Thoracic aorta (tissue), 2 donors: ENCODE measurements at regions not wholly inside any gene's neighbourhood (a gene's known extent, or its start where the extent isn't known, plus 50 kb on each side); places are given as distances from the start of the nearest gene placed in this dataset.

Experiments used
- ATAC-seq: fragments of 150-250 bp; one replicate; pipeline ENCODE4 v1.8.0; 2017; ENCODE audit warnings: low read depth; ENCODE audit not compliant: insufficient number of reproducible peaks, low FRiP score
- DNase-seq: peaks from one replicate; pipeline ENCODE4 v3.0.0-alpha.2; 2020; ENCODE audit warnings: low spot score
- H3K27ac ChIP-seq, 2 donors: fragments of 200-600 bp; sonication (generic); 1 replicate in 1 of 2; 2 replicates in 1 of 2; pipeline ENCODE4 v1.5.1; 2016; ENCODE audit warnings: mild to moderate bottlenecking in 2 of 2, moderate library complexity in 2 of 2
- H3K27me3 ChIP-seq: fragments of 200-600 bp; sonication (generic); replicated peaks from 2 replicates; pipeline ENCODE4 v1.6.0; 2016; ENCODE audit warnings: mild to moderate bottlenecking; ENCODE audit not compliant: insufficient read depth
- H3K36me3 ChIP-seq: fragments of 200-600 bp; sonication (generic); one replicate; pipeline ENCODE4 v1.5.1; 2016
- H3K4me1 ChIP-seq, 2 donors: fragments of 200-600 bp; sonication (generic); 1 replicate in 1 of 2; 2 replicates in 1 of 2; pipeline versions ENCODE4 v1.5.1 to v1.6.0; 2016; ENCODE audit warnings: low read depth in 2 of 2, mild to moderate bottlenecking in 1 of 2; ENCODE audit not compliant: control insufficient read depth in 1 of 2
- H3K4me3 ChIP-seq: fragments of 200-600 bp; sonication (generic); 2 replicates; pipeline ENCODE4 v1.5.1; 2016; ENCODE audit warnings: mild to moderate bottlenecking
- H3K9me3 ChIP-seq: fragments of 200-600 bp; sonication (generic); 2 replicates; pipeline ENCODE4 v1.5.1; 2016
- TF ChIP-seq, protein P1 (sequence below): fragments of 200-600 bp; sonication (generic); IDR thresholded peaks from one replicate; pipeline ENCODE4 v1.5.1; 2019; ENCODE audit warnings: antibody characterized with exemption

DNA sequence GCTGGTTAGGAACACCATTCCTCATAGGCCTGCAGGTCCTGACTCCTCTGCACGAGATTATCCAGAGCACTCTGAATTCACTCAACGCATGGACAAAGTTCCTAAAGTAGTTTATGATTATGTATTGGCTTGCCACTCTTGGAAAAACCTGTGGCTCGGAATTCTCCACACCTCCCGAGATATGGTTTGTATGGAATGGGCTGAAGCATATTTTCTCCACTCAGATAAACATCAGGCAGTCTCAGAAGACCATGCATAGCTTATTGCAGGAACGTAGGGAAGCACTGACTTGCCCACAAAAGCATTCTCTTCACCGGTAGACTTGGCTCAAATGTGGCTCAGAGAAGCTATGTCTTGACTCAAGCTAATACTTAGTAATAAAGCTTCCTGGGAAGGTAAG is 338.6 kb upstream of the NFE2L3 start:
- Histone ChIP-seq H3K27me3 (no peaks in the 10 kb centered on the region), H3K4me3 (no peak overlapping the region), H3K36me3 (no peaks in the 10 kb centered on the region), H3K9me3 (no peaks in the 10 kb centered on the region), H3K4me1 (peaks cover 9 to 16% of the 10 kb centered on the region in 2 donors), H3K27ac (no peak overlapping the region)
- DNase-seq (no peak), ATAC-seq (no peak)
- TF ChIP-seq, protein P1, sequence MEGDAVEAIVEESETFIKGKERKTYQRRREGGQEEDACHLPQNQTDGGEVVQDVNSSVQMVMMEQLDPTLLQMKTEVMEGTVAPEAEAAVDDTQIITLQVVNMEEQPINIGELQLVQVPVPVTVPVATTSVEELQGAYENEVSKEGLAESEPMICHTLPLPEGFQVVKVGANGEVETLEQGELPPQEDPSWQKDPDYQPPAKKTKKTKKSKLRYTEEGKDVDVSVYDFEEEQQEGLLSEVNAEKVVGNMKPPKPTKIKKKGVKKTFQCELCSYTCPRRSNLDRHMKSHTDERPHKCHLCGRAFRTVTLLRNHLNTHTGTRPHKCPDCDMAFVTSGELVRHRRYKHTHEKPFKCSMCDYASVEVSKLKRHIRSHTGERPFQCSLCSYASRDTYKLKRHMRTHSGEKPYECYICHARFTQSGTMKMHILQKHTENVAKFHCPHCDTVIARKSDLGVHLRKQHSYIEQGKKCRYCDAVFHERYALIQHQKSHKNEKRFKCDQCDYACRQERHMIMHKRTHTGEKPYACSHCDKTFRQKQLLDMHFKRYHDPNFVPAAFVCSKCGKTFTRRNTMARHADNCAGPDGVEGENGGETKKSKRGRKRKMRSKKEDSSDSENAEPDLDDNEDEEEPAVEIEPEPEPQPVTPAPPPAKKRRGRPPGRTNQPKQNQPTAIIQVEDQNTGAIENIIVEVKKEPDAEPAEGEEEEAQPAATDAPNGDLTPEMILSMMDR, result no peak

DNA sequence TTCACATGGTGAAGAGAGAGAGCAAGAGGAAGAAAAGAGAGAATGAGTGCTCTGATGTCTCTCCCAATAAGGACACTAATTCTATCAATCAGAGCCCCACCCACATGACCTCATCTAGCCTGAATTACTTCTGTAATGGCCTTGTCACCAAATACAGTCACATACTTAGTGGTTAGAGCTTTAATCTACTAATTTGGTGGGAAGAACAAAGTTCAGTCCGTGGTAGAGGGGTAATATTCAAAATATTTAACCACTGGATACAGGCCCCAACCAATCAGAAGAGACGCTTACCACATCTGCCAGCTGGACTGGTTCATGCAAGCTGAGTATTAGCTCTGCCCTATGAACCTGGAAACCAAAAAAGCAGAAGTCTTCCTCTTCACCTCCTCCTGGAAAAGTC is 336.3 kb upstream of the NFE2L3 start:
- no peak overlapping the region for H3K27ac ChIP-seq
- H3K27me3 ChIP-seq, result no peaks in the 10 kb centered on the region
- no peak overlapping the region for H3K4me3 ChIP-seq
- DNase-seq (no peak), ATAC-seq (no peak)
- TF ChIP-seq, protein P1, result no peak
- H3K4me1 ChIP-seq, result no peaks in the 10 kb centered on the region
- no peaks in the 10 kb centered on the region for H3K9me3 ChIP-seq
- no peaks in the 10 kb centered on the region for H3K36me3 ChIP-seq

DNA sequence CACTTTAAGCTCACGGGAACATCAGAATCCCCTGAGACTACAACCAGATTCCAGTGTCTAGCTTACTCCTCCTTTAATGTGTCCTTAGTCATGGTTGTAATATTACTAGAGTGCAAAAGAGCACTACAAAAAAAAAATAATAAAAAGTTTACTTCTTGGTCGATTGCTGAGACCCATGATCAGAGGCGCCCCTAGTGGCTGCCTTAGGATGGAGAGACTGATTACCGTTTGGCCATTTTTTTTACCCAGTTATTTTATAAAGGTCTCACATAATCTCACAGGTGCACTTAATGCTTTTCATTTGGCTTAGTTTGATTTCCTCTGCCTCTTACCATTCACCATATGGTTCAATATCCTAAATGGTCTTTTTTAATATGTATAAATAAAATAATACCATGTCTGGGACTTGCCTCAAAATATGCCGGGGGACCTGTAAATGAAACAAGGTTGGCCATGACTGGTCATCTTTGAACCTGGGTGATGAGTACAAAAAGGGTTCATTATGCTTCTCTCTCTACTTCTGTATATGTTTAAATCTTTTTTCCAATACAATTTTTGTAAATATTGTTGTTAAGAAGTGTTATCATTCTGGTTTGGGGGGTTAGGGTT is 331.5 kb upstream of the NFE2L3 start:
- ATAC-seq, result no peak
- no peak for DNase-seq
- no peak overlapping the region for H3K27ac ChIP-seq
- TF ChIP-seq, protein P1, result no peak
- no peaks in the 10 kb centered on the region for H3K4me1 ChIP-seq
- H3K36me3 ChIP-seq, result no peaks in the 10 kb centered on the region
- H3K9me3 ChIP-seq, result no peaks in the 10 kb centered on the region
- H3K4me3 ChIP-seq, result no peak overlapping the region
- H3K27me3 ChIP-seq, result no peaks in the 10 kb centered on the region

DNA sequence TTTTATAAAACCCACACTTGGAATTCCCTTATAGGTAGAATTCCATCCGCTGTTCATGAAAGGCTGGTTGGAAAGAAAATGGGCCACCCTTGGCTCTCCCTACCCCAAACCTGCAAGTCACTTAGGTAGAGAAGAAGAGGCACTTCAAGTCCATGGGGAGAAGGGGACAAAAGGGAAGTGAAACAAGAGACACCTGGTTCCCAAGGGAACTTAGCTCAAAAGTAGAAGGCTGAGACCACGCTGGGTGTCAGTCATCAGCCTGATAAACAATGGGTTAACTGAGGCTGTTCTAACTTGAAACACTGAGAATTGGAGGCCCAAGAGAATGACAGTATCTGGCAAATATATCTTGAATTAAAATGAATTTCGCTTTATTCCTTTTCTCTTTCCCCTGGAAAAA is 330.8 kb upstream of the NFE2L3 start:
- Histone ChIP-seq H3K4me1 (no peaks in the 10 kb centered on the region), H3K27ac (no peak overlapping the region), H3K9me3 (no peaks in the 10 kb centered on the region), H3K27me3 (no peaks in the 10 kb centered on the region), H3K36me3 (no peaks in the 10 kb centered on the region), H3K4me3 (no peak overlapping the region)
- DNase-seq (no peak), ATAC-seq (no peak)
- TF ChIP-seq, protein P1, result no peak

DNA sequence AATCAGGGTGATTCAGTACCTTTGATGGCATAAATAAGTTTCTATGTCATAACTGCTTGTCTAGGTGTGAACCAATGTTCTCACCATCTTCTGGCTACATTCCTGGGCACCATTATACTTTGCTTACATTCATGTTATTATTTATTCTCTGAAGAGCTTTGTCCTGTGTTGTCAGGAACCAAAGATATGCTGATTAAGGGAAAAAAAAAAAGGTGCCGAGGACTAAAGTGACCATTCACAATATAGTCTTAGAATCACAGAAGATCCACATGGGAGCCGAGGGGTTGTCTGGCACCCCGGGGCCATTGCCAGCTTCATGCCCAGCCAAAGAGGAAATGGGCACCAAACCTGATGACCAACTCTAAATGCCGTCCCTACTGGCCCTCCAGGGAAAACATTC is 329.2 kb upstream of the NFE2L3 start:
- no peak overlapping the region for H3K27ac ChIP-seq
- no peaks in the 10 kb centered on the region for H3K36me3 ChIP-seq
- DNase-seq, result no peak
- no peaks in the 10 kb centered on the region for H3K9me3 ChIP-seq
- H3K4me3 ChIP-seq, result no peak overlapping the region
- TF ChIP-seq, protein P1, result no peak
- H3K27me3 ChIP-seq, result no peaks in the 10 kb centered on the region
- no peaks in the 10 kb centered on the region for H3K4me1 ChIP-seq
- no peak for ATAC-seq
